ENCODE measurements at regions not wholly inside any gene's neighbourhood (a gene's known extent, or its start where the extent isn't known, plus 50 kb on each side); places are given as distances from the start of the nearest gene placed in this dataset.

DNA sequence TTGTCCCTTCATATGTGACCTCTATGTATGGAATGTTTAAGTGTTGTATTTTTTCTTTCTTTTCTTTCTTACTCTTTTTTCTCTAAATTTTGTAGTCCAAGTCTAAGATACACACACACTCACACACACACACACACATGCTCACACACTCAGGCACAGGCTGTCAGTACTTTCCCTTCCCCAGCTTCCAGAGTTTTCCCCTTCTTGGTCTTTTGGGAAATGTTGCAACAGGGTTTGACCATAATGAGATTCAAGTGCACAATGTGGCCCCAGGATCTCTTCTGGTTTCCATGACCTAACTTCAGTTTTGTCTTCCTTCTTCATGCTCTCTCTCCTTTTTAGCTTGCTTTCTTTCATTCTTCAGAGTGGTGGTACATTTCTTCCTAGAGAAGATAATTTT lies 289.8 kb upstream of the FOXF1 start:
- Histone ChIP-seq H3K9me3 (no peaks in the 10 kb centered on the region), H3K27ac (peak overlapping the region; percentile 46 to 86 (median 62)), H3K4me3 (no peak overlapping the region), H3K27me3 (peaks cover 0 to 24% (median 0%) of the 10 kb centered on the region in 3 donors), H3K4me1 (peaks cover 0 to 6% (median 3%) of the 10 kb centered on the region in 4 donors), H3K36me3 (no peaks in the 10 kb centered on the region)
- TF ChIP-seq, protein P1, sequence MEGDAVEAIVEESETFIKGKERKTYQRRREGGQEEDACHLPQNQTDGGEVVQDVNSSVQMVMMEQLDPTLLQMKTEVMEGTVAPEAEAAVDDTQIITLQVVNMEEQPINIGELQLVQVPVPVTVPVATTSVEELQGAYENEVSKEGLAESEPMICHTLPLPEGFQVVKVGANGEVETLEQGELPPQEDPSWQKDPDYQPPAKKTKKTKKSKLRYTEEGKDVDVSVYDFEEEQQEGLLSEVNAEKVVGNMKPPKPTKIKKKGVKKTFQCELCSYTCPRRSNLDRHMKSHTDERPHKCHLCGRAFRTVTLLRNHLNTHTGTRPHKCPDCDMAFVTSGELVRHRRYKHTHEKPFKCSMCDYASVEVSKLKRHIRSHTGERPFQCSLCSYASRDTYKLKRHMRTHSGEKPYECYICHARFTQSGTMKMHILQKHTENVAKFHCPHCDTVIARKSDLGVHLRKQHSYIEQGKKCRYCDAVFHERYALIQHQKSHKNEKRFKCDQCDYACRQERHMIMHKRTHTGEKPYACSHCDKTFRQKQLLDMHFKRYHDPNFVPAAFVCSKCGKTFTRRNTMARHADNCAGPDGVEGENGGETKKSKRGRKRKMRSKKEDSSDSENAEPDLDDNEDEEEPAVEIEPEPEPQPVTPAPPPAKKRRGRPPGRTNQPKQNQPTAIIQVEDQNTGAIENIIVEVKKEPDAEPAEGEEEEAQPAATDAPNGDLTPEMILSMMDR (IDR thresholded peaks at IDR 0.05): no peak
- no peak for TF ChIP-seq EP300 (IDR thresholded peaks at IDR 0.05)
- TF ChIP-seq POLR2AphosphoS5 (IDR thresholded peaks at IDR 0.05): no peak
- TF ChIP-seq POLR2A (IDR thresholded peaks at IDR 0.05): no peak
- DNase-seq: peak in 1 of 2 donors; percentile 3
- intact Hi-C loops (cut with DNase I; ENCODE audit: low total_unique reads): no loop called here

DNA sequence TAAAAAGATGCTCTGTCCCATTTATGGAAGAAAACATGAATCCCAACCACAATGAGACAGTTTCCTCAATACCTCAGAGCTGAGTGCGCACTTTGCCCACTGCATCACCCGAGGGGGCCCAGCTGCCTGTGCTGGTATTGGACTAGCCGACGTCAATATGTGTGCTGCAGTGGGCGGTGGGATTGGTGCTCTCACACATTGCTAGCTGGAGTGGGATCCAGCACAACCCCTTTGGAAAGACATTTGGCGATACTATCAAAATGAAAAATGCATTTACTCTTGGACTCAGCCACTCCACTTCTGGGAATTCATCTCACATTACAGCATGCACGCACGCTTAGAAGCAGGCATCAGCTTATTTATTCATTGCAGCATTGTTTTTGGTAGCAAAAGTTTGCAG lies 289.2 kb upstream of the FOXF1 start:
- H3K4me1 ChIP-seq: peaks cover 0 to 6% (median 3%) of the 10 kb centered on the region in 4 donors
- TF ChIP-seq, protein P1 (IDR thresholded peaks at IDR 0.05): no peak
- TF ChIP-seq POLR2A (IDR thresholded peaks at IDR 0.05) (no peak), POLR2AphosphoS5 (IDR thresholded peaks at IDR 0.05) (peak in 2 of 3 donors; percentile 6 to 39), EP300 (IDR thresholded peaks at IDR 0.05) (no peak)
- peak overlapping the region; percentile 54 to 86 (median 70) for H3K27ac ChIP-seq
- H3K9me3 ChIP-seq: no peaks in the 10 kb centered on the region
- peaks cover 0 to 24% (median 0%) of the 10 kb centered on the region in 3 donors for H3K27me3 ChIP-seq
- WGBS, 5 donors: 66 to 84% (median 78%) methylated on average over 8 of the region's 8 CpGs
- H3K36me3 ChIP-seq: no peaks in the 10 kb centered on the region
- no peak overlapping the region for H3K4me3 ChIP-seq
- peak; percentile 24 to 72 for DNase-seq
- intact Hi-C loops (cut with DNase I; ENCODE audit: low total_unique reads): no loop called here

DNA sequence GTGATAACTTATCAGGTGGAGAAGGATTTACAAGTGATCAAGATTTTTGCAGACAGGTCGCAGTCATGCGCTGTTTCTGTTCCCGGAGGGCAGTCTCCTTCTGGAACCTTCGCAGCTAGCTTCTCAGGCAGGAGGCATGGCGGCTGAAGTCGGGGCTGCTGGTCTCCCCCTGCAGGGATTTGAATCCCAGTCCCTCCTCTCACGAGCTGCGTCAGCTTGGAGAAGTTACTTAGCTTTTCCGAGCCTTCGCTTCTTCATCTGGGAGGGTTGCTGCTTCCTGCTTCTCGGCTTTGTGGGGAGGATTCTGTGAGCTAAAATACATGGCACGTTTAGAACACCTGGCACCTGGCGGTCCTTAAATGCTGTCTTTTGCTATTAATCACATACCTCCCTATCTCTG lies 287.8 kb upstream of the FOXF1 start:
- Histone ChIP-seq H3K4me3 (peak overlapping the region in 2 of 4 donors; percentile 19 to 21), H3K27me3 (peaks cover 0 to 24% (median 0%) of the 10 kb centered on the region in 3 donors), H3K27ac (peak overlapping the region; percentile 41 to 86 (median 80)), H3K9me3 (no peaks in the 10 kb centered on the region), H3K4me1 (peaks cover 0 to 6% (median 3%) of the 10 kb centered on the region in 4 donors), H3K36me3 (no peaks in the 10 kb centered on the region)
- intact Hi-C loops (cut with DNase I; ENCODE audit: low total_unique reads): no loop called here
- WGBS, 5 donors: 35 to 43% (median 39%) methylated on average over 13 of the region's 13 CpGs
- TF ChIP-seq EP300 (IDR thresholded peaks at IDR 0.05) (no peak), POLR2AphosphoS5 (IDR thresholded peaks at IDR 0.05) (no peak), POLR2A (IDR thresholded peaks at IDR 0.05) (no peak)
- TF ChIP-seq, protein P1 (IDR thresholded peaks at IDR 0.05): no peak
- peak; percentile 25 to 66 for DNase-seq

DNA sequence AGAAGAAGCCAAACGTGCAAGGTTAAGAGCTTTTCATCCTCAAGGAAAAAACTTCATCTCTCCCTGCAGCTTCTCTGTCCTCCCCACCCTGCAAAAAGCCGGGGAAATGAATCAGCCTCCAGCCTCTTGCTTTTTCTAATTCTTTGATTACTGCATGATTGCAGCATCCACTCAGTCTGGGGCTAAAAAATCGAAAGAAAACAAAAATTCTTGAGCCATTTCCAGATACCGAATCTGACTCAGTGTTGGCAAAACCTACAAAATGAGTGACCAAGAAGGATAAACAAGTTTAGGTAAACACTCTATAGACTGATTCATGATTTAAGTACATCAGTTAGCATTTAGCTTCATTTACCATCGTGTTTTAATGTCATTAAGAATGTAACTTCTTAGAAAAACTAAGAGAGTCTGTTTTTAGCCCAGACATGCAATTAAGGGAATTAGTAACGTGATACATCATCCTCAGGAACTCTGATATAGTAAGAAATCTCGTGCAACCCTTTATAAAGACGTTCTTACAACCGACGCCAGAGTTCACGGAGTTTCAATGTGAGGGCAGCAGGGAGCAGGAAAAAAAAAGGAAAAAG lies 287.3 kb upstream of the FOXF1 start:
- intact Hi-C loops (cut with DNase I; ENCODE audit: low total_unique reads): no loop called here
- no peaks in the 10 kb centered on the region for H3K9me3 ChIP-seq
- peaks cover 0 to 6% (median 3%) of the 10 kb centered on the region in 4 donors for H3K4me1 ChIP-seq
- no peaks in the 10 kb centered on the region for H3K36me3 ChIP-seq
- peaks cover 0 to 29% (median 0%) of the 10 kb centered on the region in 3 donors for H3K27me3 ChIP-seq
- H3K27ac ChIP-seq: peak overlapping the region in 4 of 5 donors; percentile 70 to 86 (median 80)
- peak; percentile 23 to 59 for DNase-seq
- peak overlapping the region in 2 of 4 donors; percentile 19 to 21 for H3K4me3 ChIP-seq
- 23 to 31% (median 26%) methylated on average over 11 of the region's 11 CpGs for WGBS, 5 donors
- TF ChIP-seq EP300 (IDR thresholded peaks at IDR 0.05) (no peak), POLR2AphosphoS5 (IDR thresholded peaks at IDR 0.05) (peak in 2 of 3 donors; percentile 6 to 61)

DNA sequence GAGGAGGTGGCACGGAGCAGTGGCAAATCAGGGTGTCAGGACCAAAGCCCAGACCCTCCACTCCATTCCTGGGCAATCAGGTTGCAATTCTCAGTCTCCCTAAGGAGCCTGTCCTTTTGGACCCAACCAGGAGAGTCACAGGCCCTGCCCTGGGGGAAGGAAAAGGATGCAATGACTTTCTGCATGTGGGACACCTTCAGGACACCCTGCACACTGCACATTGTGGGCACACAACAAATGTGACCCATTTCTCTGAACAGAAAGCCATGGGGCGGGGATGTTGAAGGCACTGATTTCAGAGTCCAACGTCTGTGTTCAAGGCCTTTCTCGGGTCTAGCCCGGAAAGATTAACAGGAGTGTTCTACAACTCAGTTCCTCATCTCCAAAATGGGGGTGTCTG lies 286.2 kb upstream of the FOXF1 start:
- H3K4me1 ChIP-seq: peaks cover 0 to 6% (median 3%) of the 10 kb centered on the region in 4 donors
- H3K4me3 ChIP-seq: no peak overlapping the region
- peaks cover 0 to 29% (median 0%) of the 10 kb centered on the region in 3 donors for H3K27me3 ChIP-seq
- intact Hi-C loops (cut with DNase I; ENCODE audit: low total_unique reads): no loop called here
- no peaks in the 10 kb centered on the region for H3K9me3 ChIP-seq
- H3K27ac ChIP-seq: peak overlapping the region; percentile 54 to 86 (median 74)
- TF ChIP-seq POLR2AphosphoS5 (IDR thresholded peaks at IDR 0.05) (no peak), POLR2A (IDR thresholded peaks at IDR 0.05) (no peak), EP300 (IDR thresholded peaks at IDR 0.05) (no peak)
- TF ChIP-seq, protein P1 (IDR thresholded peaks at IDR 0.05): no peak
- no peaks in the 10 kb centered on the region for H3K36me3 ChIP-seq
- WGBS, 5 donors: 80 to 86% (median 86%) methylated on average over 5 of the region's 5 CpGs
- peak in 1 of 2 donors; percentile 21 for DNase-seq
